ENCODE measurements at regions not wholly inside any gene's neighbourhood (a gene's known extent, or its start where the extent isn't known, plus 50 kb on each side); places are given as distances from the start of the nearest gene placed in this dataset.

DNA sequence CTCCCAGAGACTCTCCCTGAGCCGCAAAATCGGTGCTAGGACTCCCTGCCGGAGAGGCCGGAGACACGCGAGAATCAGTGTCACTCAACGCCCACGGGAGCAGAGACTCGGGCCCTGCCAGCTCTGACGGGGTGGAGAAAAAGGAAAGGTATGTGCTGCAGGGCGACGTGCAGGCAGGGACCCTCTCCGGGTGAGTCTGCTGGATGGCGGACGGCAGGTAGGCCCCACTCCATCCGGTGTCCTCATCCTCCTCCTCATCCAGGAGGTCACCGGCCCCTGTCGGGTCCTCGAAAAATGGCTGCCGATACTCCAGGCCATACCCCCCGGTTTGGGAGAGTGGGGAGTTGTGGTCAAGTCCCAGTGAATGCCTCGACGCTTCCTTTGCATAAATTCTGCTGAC, 110.7 kb downstream of the PMAIP1 start:
- Histone ChIP-seq H3K36me3 (no peaks in the 10 kb centered on the region), H3K4me1 (no peaks in the 10 kb centered on the region), H3K9me3 (no peaks in the 10 kb centered on the region), H3K27me3 (no peaks in the 10 kb centered on the region), H3K4me3 (replicated peaks in 1 of 3) (no peak overlapping the region), H3K27ac (no peak overlapping the region)
- DNase-seq: no peak
- 97 to 98% methylated on average over 20 to 23 of the region's 23 CpGs for WGBS, 2 donors
- no peak for TF ChIP-seq POLR2A (IDR thresholded peaks at IDR 0.05)
- TF ChIP-seq, protein P1, sequence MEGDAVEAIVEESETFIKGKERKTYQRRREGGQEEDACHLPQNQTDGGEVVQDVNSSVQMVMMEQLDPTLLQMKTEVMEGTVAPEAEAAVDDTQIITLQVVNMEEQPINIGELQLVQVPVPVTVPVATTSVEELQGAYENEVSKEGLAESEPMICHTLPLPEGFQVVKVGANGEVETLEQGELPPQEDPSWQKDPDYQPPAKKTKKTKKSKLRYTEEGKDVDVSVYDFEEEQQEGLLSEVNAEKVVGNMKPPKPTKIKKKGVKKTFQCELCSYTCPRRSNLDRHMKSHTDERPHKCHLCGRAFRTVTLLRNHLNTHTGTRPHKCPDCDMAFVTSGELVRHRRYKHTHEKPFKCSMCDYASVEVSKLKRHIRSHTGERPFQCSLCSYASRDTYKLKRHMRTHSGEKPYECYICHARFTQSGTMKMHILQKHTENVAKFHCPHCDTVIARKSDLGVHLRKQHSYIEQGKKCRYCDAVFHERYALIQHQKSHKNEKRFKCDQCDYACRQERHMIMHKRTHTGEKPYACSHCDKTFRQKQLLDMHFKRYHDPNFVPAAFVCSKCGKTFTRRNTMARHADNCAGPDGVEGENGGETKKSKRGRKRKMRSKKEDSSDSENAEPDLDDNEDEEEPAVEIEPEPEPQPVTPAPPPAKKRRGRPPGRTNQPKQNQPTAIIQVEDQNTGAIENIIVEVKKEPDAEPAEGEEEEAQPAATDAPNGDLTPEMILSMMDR (IDR thresholded peaks at IDR 0.05): no peak
- intact Hi-C loops (cut with DNase I): no loop called here

DNA sequence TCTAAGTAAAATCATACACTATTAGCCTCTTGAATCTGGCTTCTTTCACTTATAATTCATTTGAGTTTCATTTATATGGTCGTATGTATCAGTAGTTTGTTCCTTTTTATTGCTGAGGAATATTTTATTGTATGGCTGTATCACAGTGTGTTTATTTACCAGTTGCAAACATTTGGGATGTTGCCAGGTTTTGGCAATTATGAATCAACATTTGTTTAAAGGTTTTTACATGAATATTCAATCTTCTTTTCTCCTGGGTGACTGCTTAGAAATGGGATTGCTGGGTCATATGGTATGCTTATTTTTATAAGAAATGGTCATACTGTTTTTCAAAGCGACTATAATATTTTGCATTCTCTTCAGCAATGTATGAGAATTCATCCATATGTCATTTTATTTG, 107.9 kb downstream of the PMAIP1 start:
- no peak overlapping the region for H3K4me3 ChIP-seq (replicated peaks in 1 of 3)
- no peak for DNase-seq
- H3K27ac ChIP-seq: no peak overlapping the region
- no peaks in the 10 kb centered on the region for H3K4me1 ChIP-seq
- no peak for TF ChIP-seq POLR2A (IDR thresholded peaks at IDR 0.05)
- TF ChIP-seq, protein P1 (IDR thresholded peaks at IDR 0.05): no peak
- H3K9me3 ChIP-seq: no peaks in the 10 kb centered on the region
- 75 to 82% methylated on average over 2 of the region's 2 CpGs for WGBS, 2 donors
- no peaks in the 10 kb centered on the region for H3K36me3 ChIP-seq
- H3K27me3 ChIP-seq: no peaks in the 10 kb centered on the region
- intact Hi-C loops (cut with DNase I): no loop called here

DNA sequence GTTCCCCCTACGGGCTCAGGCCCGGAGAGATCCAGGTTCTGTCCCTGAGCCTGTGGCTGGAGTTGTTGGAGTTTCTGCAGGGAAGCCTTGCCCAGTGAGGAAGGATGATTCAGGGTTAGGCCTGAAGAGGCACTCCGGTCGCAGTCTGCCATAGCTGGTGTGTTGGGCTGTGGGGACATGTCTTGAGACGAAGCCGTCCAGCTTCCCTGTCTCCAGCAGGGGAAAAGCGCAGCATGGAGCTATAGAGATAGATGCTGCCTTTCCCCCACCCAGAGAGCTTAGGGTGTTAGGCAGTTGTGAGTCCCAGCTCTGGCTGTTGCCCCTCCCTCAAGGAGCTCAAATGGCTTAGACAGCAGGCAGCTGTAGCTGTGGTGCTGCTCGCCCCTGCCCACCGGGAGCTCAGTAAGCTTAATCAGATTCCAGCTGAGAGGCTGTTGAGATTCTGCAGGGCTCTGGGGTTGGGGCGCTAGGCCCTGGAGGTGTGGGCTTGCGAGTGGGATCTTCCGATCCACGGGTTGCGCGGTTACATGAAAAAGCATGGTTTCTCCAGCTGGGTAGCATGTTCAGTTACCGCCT, 103.9 kb downstream of the PMAIP1 start:
- Histone ChIP-seq H3K27ac (no peak overlapping the region), H3K36me3 (no peaks in the 10 kb centered on the region), H3K9me3 (no peaks in the 10 kb centered on the region), H3K27me3 (no peaks in the 10 kb centered on the region), H3K4me1 (no peaks in the 10 kb centered on the region), H3K4me3 (replicated peaks in 1 of 3) (no peak overlapping the region)
- intact Hi-C loops (cut with DNase I): no loop called here
- 94 to 96% methylated on average over 13 to 15 of the region's 16 CpGs for WGBS, 2 donors
- DNase-seq: no peak
- TF ChIP-seq POLR2A (IDR thresholded peaks at IDR 0.05): no peak
- TF ChIP-seq, protein P1 (IDR thresholded peaks at IDR 0.05): no peak

DNA sequence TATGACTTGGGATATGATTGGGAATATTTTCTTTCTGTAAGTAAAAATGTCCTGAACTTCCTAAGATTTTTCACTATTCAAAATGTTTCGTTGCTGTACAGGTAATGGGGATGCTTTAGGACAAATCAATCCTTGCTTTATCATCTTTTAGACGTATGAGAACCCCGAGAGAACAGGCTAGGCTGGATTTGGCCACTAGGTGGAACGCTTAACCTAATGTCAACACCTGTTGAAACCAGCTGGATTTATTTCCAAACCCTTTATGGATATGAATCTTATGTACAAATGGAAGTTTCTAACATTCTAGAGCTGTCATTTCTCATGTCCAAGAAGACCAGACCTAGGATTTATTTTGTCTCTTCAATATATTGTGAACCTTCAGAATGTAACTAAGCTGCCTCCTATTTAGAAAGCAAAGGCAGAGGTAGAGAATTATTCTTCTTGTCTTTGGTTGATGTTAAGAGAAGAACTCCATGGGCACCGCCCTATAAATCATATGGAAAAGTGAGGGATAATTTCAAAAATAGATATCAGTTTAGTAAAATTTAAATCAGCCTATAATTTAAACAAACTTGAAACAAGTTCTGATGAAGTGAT, 96.7 kb downstream of the PMAIP1 start:
- no peak overlapping the region for H3K4me3 ChIP-seq (replicated peaks in 1 of 3)
- no peak overlapping the region for H3K27ac ChIP-seq
- intact Hi-C loops (cut with DNase I): no loop called here
- DNase-seq: peak; percentile 53 to 56
- H3K27me3 ChIP-seq: no peaks in the 10 kb centered on the region
- 15 to 18% methylated on average over 5 of the region's 5 CpGs for WGBS, 2 donors
- H3K36me3 ChIP-seq: no peaks in the 10 kb centered on the region
- H3K4me1 ChIP-seq: no peaks in the 10 kb centered on the region
- H3K9me3 ChIP-seq: no peaks in the 10 kb centered on the region
- no peak for TF ChIP-seq POLR2A (IDR thresholded peaks at IDR 0.05)
- TF ChIP-seq, protein P1 (IDR thresholded peaks at IDR 0.05): peak; percentile 42 to 70 (median 61)

DNA sequence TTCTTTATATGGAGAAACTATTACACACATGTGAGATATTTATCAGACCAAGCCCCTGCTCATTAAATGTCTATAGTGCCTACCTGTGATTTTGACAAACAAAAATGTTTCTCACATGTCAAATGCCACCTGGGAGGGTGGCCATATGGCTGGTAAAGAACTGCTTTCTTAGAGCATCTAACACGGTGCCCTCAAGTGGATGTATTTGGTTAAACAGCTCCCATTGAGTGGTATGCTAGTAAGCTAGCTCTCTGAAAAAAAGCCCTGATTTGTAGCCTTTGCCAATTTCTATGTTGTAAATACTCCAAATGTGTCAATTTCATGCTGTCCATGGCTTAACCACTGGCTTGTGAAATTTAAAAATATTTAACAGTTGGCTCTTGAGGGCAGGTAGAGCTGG, 94.6 kb downstream of the PMAIP1 start:
- TF ChIP-seq, protein P1 (IDR thresholded peaks at IDR 0.05): no peak
- TF ChIP-seq POLR2A (IDR thresholded peaks at IDR 0.05): no peak
- Histone ChIP-seq H3K4me3 (replicated peaks in 1 of 3) (no peak overlapping the region), H3K27ac (no peak overlapping the region), H3K36me3 (no peaks in the 10 kb centered on the region), H3K9me3 (no peaks in the 10 kb centered on the region), H3K4me1 (no peaks in the 10 kb centered on the region), H3K27me3 (no peaks in the 10 kb centered on the region)
- 17 to 23% methylated on average over 1 of the region's 1 CpG for WGBS, 2 donors
- intact Hi-C loops (cut with DNase I): loop anchor here (5.0 kb wide), 1 partner anchor 558 kb away; no protein-coding TSS in a partner anchor
- no peak for DNase-seq
